ENCODE measurements at regions not wholly inside any gene's neighbourhood (a gene's known extent, or its start where the extent isn't known, plus 50 kb on each side); places are given as distances from the start of the nearest gene placed in this dataset.

DNA sequence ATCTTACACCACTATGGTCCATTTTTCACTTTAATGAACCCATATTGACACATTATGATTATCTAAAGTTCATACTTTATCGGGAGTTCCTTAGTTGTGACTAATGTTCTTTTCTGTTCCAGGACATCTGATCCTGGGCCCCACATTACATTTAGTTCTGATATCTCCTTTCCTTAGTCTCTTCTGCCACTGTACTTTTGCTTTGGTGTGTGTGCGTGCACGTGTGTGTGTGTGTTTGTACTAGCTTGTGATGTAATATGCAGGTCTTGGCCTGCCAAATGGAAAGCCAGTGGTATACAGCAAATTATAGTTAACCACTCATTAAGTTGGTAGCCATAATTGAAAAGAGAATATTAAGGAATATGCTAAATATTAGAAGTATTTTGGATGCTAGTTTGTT lies 88.0 kb downstream of the CDC42EP3 start:
- TF ChIP-seq, protein P1, sequence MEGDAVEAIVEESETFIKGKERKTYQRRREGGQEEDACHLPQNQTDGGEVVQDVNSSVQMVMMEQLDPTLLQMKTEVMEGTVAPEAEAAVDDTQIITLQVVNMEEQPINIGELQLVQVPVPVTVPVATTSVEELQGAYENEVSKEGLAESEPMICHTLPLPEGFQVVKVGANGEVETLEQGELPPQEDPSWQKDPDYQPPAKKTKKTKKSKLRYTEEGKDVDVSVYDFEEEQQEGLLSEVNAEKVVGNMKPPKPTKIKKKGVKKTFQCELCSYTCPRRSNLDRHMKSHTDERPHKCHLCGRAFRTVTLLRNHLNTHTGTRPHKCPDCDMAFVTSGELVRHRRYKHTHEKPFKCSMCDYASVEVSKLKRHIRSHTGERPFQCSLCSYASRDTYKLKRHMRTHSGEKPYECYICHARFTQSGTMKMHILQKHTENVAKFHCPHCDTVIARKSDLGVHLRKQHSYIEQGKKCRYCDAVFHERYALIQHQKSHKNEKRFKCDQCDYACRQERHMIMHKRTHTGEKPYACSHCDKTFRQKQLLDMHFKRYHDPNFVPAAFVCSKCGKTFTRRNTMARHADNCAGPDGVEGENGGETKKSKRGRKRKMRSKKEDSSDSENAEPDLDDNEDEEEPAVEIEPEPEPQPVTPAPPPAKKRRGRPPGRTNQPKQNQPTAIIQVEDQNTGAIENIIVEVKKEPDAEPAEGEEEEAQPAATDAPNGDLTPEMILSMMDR (IDR thresholded peaks at IDR 0.05): no peak
- TF ChIP-seq POLR2AphosphoS5 (IDR thresholded peaks at IDR 0.05): no peak
